IMR-90 (cell line): ENCODE measurements at regions not wholly inside any gene's neighbourhood (a gene's known extent, or its start where the extent isn't known, plus 50 kb on each side); places are given as distances from the start of the nearest gene placed in this dataset.

Experiments used
- ATAC-seq: fragments of 200-7000 bp; cut with Tn5 transposase; 2 replicates; pipeline ENCODE4 v1.9.1; 2020; ENCODE audit warnings: low read depth, mild to moderate bottlenecking, moderate library complexity
- BruUV-seq: library from RNA; stranded (reverse); fragments of 400-500 nt; replicated peaks from 2 replicates; lab custom pipeline; 2021; lab: Mats Ljungman, UMichigan
- CTCF ChIA-PET: fragments of 300-600 bp; formaldehyde crosslinking; extraction: SDS; loops from one replicate; lab custom pipeline; 2021; ENCODE audit warnings: antibody characterized with exemption; lab: Yijun Ruan, JAX
- POLR2A ChIA-PET: fragments of 300-600 bp; sonication (Branson Sonifier 250); formaldehyde crosslinking; loops from one replicate; lab custom pipeline; 2022; ENCODE audit warnings: antibody characterized with exemption; ENCODE audit not compliant: unreplicated experiment; lab: Charles Lee
- DNase-seq: peaks from one replicate; pipeline ENCODE4 v3.0.0; 2013
- H2AFZ ChIP-seq: replicated peaks from 2 replicates; pipeline ENCODE3; 2013; ENCODE audit warnings: low read length, mild to moderate bottlenecking; ENCODE audit not compliant: poor library complexity
- H2AK5ac ChIP-seq: 2 replicates; pipeline ENCODE4 v1.6.1; 2013; ENCODE audit warnings: low read depth, low read length, inconsistent platforms
- H2AK9ac ChIP-seq: replicated peaks from 2 replicates; pipeline ENCODE3; 2013; ENCODE audit warnings: mild to moderate bottlenecking, low read depth, low read length, moderate library complexity; ENCODE audit not compliant: poor library complexity
- H2BK120ac ChIP-seq: 2 replicates; pipeline ENCODE4 v1.6.1; 2013; ENCODE audit warnings: low read depth, low read length, inconsistent platforms
- H2BK15ac ChIP-seq: 3 replicates; pipeline ENCODE4 v1.6.1; 2013; ENCODE audit warnings: low read depth, low read length, inconsistent platforms
- H2BK20ac ChIP-seq: 2 replicates; pipeline ENCODE4 v1.6.1; 2013; ENCODE audit warnings: low read depth, mild to moderate bottlenecking, inconsistent platforms, low read length, moderate library complexity
- H2BK5ac ChIP-seq: 2 replicates; pipeline ENCODE4 v1.6.1; 2013; ENCODE audit warnings: mild to moderate bottlenecking, low read depth, low read length, inconsistent platforms; ENCODE audit not compliant: poor library complexity, severe bottlenecking
- H3K14ac ChIP-seq: replicated peaks from 2 replicates; pipeline ENCODE4 v1.6.1; 2013; ENCODE audit warnings: low read depth, low read length, inconsistent platforms
- H3K18ac ChIP-seq: 2 replicates; pipeline ENCODE4 v1.6.1; 2013; ENCODE audit warnings: low read depth, low read length, control low read depth
- H3K23ac ChIP-seq: 2 replicates; pipeline ENCODE4 v1.6.1; 2013; ENCODE audit warnings: low read depth, low read length, inconsistent platforms
- H3K27ac ChIP-seq: 2 replicates; pipeline ENCODE4 v1.5.1; 2013; ENCODE audit warnings: mild to moderate bottlenecking, control low read depth, low read length; ENCODE audit not compliant: insufficient read depth
- H3K27me3 ChIP-seq: 2 replicates; pipeline ENCODE4 v1.6.1; 2013; ENCODE audit warnings: low read length; ENCODE audit not compliant: control insufficient read depth, insufficient read depth
- H3K36me3 ChIP-seq: 2 replicates; pipeline ENCODE4 v1.6.1; 2013; ENCODE audit warnings: low read length, mixed read lengths; ENCODE audit not compliant: control insufficient read depth, insufficient read depth
- H3K4ac ChIP-seq: 2 replicates; pipeline ENCODE4 v1.6.1; 2013; ENCODE audit warnings: low read depth, low read length, inconsistent platforms
- H3K4me1 ChIP-seq: 2 replicates; pipeline ENCODE4 v1.6.1; 2013; ENCODE audit warnings: low read length, mixed read lengths; ENCODE audit not compliant: control insufficient read depth, insufficient read depth
- H3K4me2 ChIP-seq: 2 replicates; pipeline ENCODE4 v1.6.1; 2013; ENCODE audit warnings: low read depth, mild to moderate bottlenecking, control low read depth, low read length, moderate library complexity
- H3K4me3 ChIP-seq: 2 replicates; pipeline ENCODE4 v1.5.1; 2013; ENCODE audit warnings: low read depth, mild to moderate bottlenecking, control low read depth, low read length, moderate library complexity; ENCODE audit not compliant: insufficient read depth
- H3K56ac ChIP-seq: 2 replicates; pipeline ENCODE4 v1.6.1; 2013; ENCODE audit warnings: low read length, inconsistent platforms; ENCODE audit not compliant: insufficient read depth; ENCODE audit errors: extremely low read depth
- H3K79me1 ChIP-seq, 2 experiments: 2 replicates each; pipeline ENCODE4 v1.6.1; 2013; ENCODE audit warnings: low read length in 2 of 2, inconsistent platforms in 1 of 2, low read depth in 1 of 2
- H3K9ac ChIP-seq: 2 replicates; pipeline ENCODE4 v1.6.1; 2013; ENCODE audit warnings: low read depth, low read length, control low read depth
- H3K9me1 ChIP-seq: 2 replicates; pipeline ENCODE4 v1.6.1; 2013; ENCODE audit warnings: low read length, inconsistent platforms; ENCODE audit not compliant: insufficient read depth
- H3K9me3 ChIP-seq: 2 replicates; pipeline ENCODE4 v1.6.1; 2013; ENCODE audit warnings: low read length; ENCODE audit not compliant: control insufficient read depth, insufficient read depth
- H4K20me1 ChIP-seq: 2 replicates; pipeline ENCODE4 v1.6.1; 2013; ENCODE audit warnings: low read length, inconsistent platforms; ENCODE audit not compliant: insufficient read depth
- H4K5ac ChIP-seq: 2 replicates; pipeline ENCODE4 v1.6.1; 2013; ENCODE audit warnings: mild to moderate bottlenecking, low read depth, low read length, control low read depth
- H4K8ac ChIP-seq, 2 experiments: 2 replicates each; pipeline ENCODE4 v1.6.1; 2013; ENCODE audit warnings: low read depth in 2 of 2, low read length in 2 of 2, control low read depth in 1 of 2, inconsistent platforms in 1 of 2
- H4K91ac ChIP-seq: 2 replicates; pipeline ENCODE4 v1.6.1; 2013; ENCODE audit warnings: low read depth, low read length, inconsistent platforms; ENCODE audit not compliant: insufficient read depth
- BHLHE40 ChIP-seq: fragments of 150-350 bp; IDR thresholded peaks from 2 replicates; pipeline ENCODE4 v1.6.1; 2016; ENCODE audit warnings: mild to moderate bottlenecking, low read depth, low read length
- CEBPB ChIP-seq: IDR thresholded peaks from 2 replicates; pipeline ENCODE4 v1.6.1; 2012; ENCODE audit warnings: low read depth, low read length, improper control_type of control experiment
- CHD1 ChIP-seq: IDR thresholded peaks from 2 replicates; pipeline ENCODE4 v1.6.1; 2012; ENCODE audit warnings: low read depth, low read length, improper control_type of control experiment
- FOS ChIP-seq: fragments of 150-350 bp; IDR thresholded peaks from 2 replicates; pipeline ENCODE4 v1.6.1; 2016; ENCODE audit warnings: low read depth, low read length
- MAFK ChIP-seq: IDR thresholded peaks from 2 replicates; pipeline ENCODE4 v1.6.1; 2012; ENCODE audit warnings: low read depth, low read length, improper control_type of control experiment
- MAZ ChIP-seq: IDR thresholded peaks from 2 replicates; pipeline ENCODE4 v1.6.1; 2012; ENCODE audit warnings: low read depth, mild to moderate bottlenecking, low read length, improper control_type of control experiment, moderate library complexity, borderline replicate concordance
- MXI1 ChIP-seq: IDR thresholded peaks from 2 replicates; pipeline ENCODE4 v1.6.1; 2012; ENCODE audit warnings: low read depth, mild to moderate bottlenecking, low read length, moderate library complexity, borderline replicate concordance
- NFE2L2 ChIP-seq: fragments of 150-350 bp; IDR thresholded peaks from 2 replicates; pipeline ENCODE4 v1.6.1; 2016; ENCODE audit warnings: low read depth, mild to moderate bottlenecking, low read length
- POLR2A ChIP-seq: IDR thresholded peaks from 2 replicates; pipeline ENCODE4 v1.6.1; 2012; ENCODE audit warnings: mild to moderate bottlenecking, low read depth, low read length
- RAD21 ChIP-seq: IDR thresholded peaks from 2 replicates; pipeline ENCODE4 v1.6.1; 2012; ENCODE audit warnings: low read length, improper control_type of control experiment
- RCOR1 ChIP-seq: IDR thresholded peaks from 2 replicates; pipeline ENCODE4 v1.6.1; 2012; ENCODE audit warnings: mild to moderate bottlenecking, low read length, improper control_type of control experiment; ENCODE audit not compliant: insufficient replicate concordance
- RFX5 ChIP-seq: IDR thresholded peaks from 2 replicates; pipeline ENCODE4 v1.8.0; 2012; ENCODE audit warnings: low read depth, mild to moderate bottlenecking, low read length, moderate library complexity
- SMC3 ChIP-seq: fragments of 150-350 bp; IDR thresholded peaks from 2 replicates; pipeline ENCODE4 v1.6.1; 2016; ENCODE audit warnings: low read depth, mild to moderate bottlenecking, antibody characterized with exemption, low read length, moderate library complexity
- USF2 ChIP-seq: fragments of 150-350 bp; IDR thresholded peaks from 2 replicates; pipeline ENCODE4 v1.6.1; 2017; ENCODE audit warnings: mild to moderate bottlenecking, antibody characterized with exemption, low read length, low read depth
- WGBS, 2 experiments: methylation state at CpG; one replicate each; pipeline versions ENCODE4 v1.1.5 to v1.1.7; 2013; ENCODE audit warnings: missing lambda C conversion rate in 2 of 2; ENCODE audit not compliant: insufficient read length in 1 of 2; ENCODE audit errors: extremely low coverage in 2 of 2; 5-methylcytosine and 5-hydroxymethylcytosine counted together
- dilution Hi-C: fragments of 300-500 bp; cut with HindIII; formaldehyde crosslinking; loops from one replicate; pipeline ENCODE4 v1.14.3; 2018; ENCODE audit warnings: low sequenced_read_pairs; ENCODE audit not compliant: unreplicated experiment
- in situ Hi-C: fragments of 300-500 bp; cut with MboI; formaldehyde crosslinking; loops from 3 replicates; pipeline ENCODE4 v1.14.3; 2019; ENCODE audit warnings: low sequenced_read_pairs, inconsistent platforms, mixed read lengths
- intact Hi-C: fragments of 100-400 bp; cut with micrococcal nuclease; formaldehyde crosslinking; loops from 2 replicates; pipeline ENCODE4 v1.10.0; 2022
- TF ChIP-seq, protein P1 (sequence below): fragments of 150-350 bp; IDR thresholded peaks from 2 replicates; pipeline ENCODE4 v1.6.1; 2016; ENCODE audit warnings: low read depth, mild to moderate bottlenecking, low read length, moderate library complexity, borderline replicate concordance
- TF ChIP-seq, protein P2 (sequence below): conservative IDR thresholded peaks from 2 replicates; pipeline ENCODE4 v1.5.1; 2012; ENCODE audit warnings: mild to moderate bottlenecking, low read depth, low read length, improper control_type of control experiment

DNA sequence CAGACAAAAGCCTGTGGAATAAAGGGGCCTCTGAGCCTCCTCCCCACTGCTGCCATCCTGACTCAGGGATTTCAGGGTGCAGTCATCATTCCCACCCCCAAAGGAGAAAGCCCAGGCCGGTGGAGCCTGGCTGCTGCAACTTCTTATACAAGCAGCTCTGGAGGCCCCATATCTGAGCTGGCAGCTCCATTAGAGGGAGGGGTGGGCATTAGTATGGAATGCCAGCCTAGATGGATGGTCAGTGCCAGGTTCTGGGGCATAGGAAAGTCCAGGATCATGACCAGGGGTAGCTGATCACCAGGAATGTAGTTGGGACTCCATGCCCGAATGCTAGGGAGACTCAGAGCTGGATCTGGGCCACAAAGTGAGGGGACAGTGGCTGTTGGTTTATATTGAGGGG is 581.0 kb downstream of the KCNJ18 start:
- Histone ChIP-seq H2AK9ac (no peak overlapping the region), H4K20me1 (no peaks in the 10 kb centered on the region), H3K9me1 (no peaks in the 10 kb centered on the region), H3K4me1 (no peaks in the 10 kb centered on the region), H4K5ac (no peak overlapping the region), H3K23ac (no peak overlapping the region), H3K4me3 (no peak overlapping the region), H3K4me2 (no peak overlapping the region), H3K14ac (no peak overlapping the region), H3K4ac (no peak overlapping the region), H2BK20ac (no peak overlapping the region), H3K27ac (no peak overlapping the region), H4K91ac (no peak overlapping the region), H2BK15ac (no peak overlapping the region), H3K18ac (no peak overlapping the region), H3K9ac (no peak overlapping the region), H3K79me1 (no peaks in the 10 kb centered on the region), H3K9me3 (peaks cover 32% of the 10 kb centered on the region), H4K8ac (no peak overlapping the region), H3K56ac (no peak overlapping the region), H3K36me3 (no peaks in the 10 kb centered on the region), H2BK5ac (no peak overlapping the region), H2AK5ac (no peak overlapping the region), H2AFZ (no peak overlapping the region), H3K27me3 (no peaks in the 10 kb centered on the region), H2BK120ac (no peak overlapping the region)
- dilution Hi-C loops, result no loop called here
- CTCF ChIA-PET, result interaction anchor here (0.5 kb wide), 1 partner anchor 12 kb away, joined by 3 read pairs; no protein-coding TSS in a partner anchor
- no CpG with 5 or more reads among the region's 2 CpGs for WGBS, 2 experiments
- TF ChIP-seq USF2 (no peak), CEBPB (no peak), MXI1 (no peak), NFE2L2 (no peak), POLR2A (no peak), FOS (no peak), BHLHE40 (no peak), MAFK (no peak), RCOR1 (no peak), RAD21 (no peak), RFX5 (no peak), MAZ (no peak), CHD1 (no peak), SMC3 (no peak)
- TF ChIP-seq, protein P1, sequence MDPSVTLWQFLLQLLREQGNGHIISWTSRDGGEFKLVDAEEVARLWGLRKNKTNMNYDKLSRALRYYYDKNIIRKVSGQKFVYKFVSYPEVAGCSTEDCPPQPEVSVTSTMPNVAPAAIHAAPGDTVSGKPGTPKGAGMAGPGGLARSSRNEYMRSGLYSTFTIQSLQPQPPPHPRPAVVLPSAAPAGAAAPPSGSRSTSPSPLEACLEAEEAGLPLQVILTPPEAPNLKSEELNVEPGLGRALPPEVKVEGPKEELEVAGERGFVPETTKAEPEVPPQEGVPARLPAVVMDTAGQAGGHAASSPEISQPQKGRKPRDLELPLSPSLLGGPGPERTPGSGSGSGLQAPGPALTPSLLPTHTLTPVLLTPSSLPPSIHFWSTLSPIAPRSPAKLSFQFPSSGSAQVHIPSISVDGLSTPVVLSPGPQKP, result no peak
- TF ChIP-seq, protein P2, sequence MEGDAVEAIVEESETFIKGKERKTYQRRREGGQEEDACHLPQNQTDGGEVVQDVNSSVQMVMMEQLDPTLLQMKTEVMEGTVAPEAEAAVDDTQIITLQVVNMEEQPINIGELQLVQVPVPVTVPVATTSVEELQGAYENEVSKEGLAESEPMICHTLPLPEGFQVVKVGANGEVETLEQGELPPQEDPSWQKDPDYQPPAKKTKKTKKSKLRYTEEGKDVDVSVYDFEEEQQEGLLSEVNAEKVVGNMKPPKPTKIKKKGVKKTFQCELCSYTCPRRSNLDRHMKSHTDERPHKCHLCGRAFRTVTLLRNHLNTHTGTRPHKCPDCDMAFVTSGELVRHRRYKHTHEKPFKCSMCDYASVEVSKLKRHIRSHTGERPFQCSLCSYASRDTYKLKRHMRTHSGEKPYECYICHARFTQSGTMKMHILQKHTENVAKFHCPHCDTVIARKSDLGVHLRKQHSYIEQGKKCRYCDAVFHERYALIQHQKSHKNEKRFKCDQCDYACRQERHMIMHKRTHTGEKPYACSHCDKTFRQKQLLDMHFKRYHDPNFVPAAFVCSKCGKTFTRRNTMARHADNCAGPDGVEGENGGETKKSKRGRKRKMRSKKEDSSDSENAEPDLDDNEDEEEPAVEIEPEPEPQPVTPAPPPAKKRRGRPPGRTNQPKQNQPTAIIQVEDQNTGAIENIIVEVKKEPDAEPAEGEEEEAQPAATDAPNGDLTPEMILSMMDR, result no peak
- in situ Hi-C loops, result no loop called here
- ATAC-seq (no peak), DNase-seq (no peak)
- POLR2A ChIA-PET, result no interaction called here
- no TSS peak for BruUV-seq
- intact Hi-C loops, result no loop called here
